ENCODE measurements at regions not wholly inside any gene's neighbourhood (a gene's known extent, or its start where the extent isn't known, plus 50 kb on each side); places are given as distances from the start of the nearest gene placed in this dataset.

DNA sequence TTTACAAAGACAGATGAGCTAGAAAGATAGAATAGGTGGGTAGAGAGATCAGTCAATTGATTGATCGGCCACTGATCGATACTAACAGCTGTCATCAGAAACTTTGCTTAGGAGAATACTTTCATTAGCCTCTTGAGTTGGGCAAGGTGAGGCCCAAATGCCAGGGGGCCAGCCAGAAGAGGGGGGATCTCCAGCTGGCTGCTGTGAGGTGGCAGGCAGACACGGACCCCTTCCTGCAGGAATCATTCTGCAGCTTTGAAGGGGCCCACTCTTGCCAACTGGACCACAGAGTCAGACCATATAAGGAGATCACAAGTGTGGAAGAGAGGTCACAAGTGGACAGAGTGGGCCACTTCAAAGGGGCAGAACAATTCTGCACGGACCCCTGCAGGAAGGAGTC, 62.9 kb upstream of the DOCK1 start:
- DNase-seq (ENCODE audit: low spot score) = no peak
- TF ChIP-seq, protein P1, sequence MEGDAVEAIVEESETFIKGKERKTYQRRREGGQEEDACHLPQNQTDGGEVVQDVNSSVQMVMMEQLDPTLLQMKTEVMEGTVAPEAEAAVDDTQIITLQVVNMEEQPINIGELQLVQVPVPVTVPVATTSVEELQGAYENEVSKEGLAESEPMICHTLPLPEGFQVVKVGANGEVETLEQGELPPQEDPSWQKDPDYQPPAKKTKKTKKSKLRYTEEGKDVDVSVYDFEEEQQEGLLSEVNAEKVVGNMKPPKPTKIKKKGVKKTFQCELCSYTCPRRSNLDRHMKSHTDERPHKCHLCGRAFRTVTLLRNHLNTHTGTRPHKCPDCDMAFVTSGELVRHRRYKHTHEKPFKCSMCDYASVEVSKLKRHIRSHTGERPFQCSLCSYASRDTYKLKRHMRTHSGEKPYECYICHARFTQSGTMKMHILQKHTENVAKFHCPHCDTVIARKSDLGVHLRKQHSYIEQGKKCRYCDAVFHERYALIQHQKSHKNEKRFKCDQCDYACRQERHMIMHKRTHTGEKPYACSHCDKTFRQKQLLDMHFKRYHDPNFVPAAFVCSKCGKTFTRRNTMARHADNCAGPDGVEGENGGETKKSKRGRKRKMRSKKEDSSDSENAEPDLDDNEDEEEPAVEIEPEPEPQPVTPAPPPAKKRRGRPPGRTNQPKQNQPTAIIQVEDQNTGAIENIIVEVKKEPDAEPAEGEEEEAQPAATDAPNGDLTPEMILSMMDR (IDR thresholded peaks at IDR 0.05; ENCODE audit: borderline replicate concordance, control extremely low read depth, extremely low read depth, insufficient read depth, missing control alignments) = no peak
- in situ Hi-C loops (cut with MboI; ENCODE audit: low sequenced_read_pairs, unreplicated experiment) = no loop called here

DNA sequence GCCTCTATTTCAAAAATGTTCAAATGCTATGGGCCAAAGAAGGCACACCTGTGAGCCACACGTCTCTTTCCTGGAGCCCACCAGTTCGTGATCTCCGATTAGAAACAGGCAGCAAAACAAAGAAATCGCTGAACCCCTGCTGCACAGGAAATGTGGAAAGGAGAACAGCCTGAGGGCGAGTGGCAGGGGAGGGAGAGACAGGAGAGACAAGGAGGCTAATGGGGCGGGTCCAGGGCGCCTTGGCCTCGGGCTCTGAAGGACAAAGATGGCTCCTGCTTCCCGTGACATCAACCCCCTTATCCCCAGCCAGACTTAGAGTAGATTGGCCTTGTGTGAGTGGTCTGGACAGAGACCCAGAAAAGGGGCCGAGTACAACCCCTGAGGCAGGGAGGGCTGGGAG, 62.4 kb upstream of the DOCK1 start:
- no peak for DNase-seq (ENCODE audit: low spot score)
- TF ChIP-seq, protein P1 (IDR thresholded peaks at IDR 0.05; ENCODE audit: borderline replicate concordance, control extremely low read depth, extremely low read depth, insufficient read depth, missing control alignments) = no peak
- in situ Hi-C loops (cut with MboI; ENCODE audit: low sequenced_read_pairs, unreplicated experiment) = no loop called here

DNA sequence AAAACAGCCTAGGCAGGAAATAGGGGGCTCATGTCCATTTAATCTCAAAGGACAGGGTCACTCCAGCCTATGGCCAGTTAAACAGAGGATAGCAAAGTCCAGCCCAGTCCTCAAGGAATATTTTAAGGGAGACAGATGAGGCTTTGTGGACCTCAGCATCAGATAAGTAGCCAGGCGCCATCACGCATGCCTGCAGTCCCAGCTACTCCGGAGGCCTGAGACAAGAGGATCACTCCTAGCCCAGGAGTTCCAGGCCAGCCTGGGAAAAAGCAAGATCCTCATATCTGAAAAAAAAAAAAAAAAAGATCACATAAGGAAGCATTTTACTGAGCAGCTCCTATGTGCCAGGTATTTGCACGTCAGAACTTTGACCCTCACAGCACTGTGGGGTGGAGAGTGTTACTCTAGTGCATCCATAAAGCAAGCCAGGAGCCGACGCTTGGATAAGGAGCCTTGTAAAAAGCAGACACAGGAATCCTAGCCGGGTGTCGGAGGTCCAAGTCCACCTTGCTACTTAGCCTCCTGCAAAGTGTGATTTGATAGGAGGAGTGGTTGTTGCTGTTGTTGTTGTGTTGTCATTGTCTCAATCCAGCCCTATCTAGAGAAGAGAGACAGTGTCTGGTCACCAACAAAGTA, 61.8 kb upstream of the DOCK1 start:
- in situ Hi-C loops (cut with MboI; ENCODE audit: low sequenced_read_pairs, unreplicated experiment) = no loop called here
- TF ChIP-seq, protein P1 (IDR thresholded peaks at IDR 0.05; ENCODE audit: borderline replicate concordance, control extremely low read depth, extremely low read depth, insufficient read depth, missing control alignments) = no peak

DNA sequence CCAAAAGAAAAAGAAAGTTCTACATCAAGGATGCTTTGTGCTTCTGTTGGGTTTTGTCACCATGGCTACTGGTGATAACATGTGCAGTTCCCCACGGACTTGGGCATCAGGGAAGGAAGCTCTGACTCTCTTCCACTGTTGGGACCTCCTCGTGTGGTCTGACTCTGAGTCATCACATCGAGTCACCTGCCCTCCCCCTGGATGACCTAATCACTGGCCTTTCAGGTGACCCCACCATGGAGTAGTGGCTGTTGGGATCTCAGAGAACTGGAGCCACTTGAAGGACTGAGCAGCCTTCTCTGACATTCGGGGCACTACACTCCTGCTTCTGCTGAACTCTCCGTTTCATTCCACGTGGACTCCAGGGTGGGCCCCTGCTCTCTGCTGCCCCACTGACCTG, 60.8 kb upstream of the DOCK1 start:
- in situ Hi-C loops (cut with MboI; ENCODE audit: low sequenced_read_pairs, unreplicated experiment) = no loop called here
- TF ChIP-seq, protein P1 (IDR thresholded peaks at IDR 0.05; ENCODE audit: borderline replicate concordance, control extremely low read depth, extremely low read depth, insufficient read depth, missing control alignments) = no peak
- DNase-seq (ENCODE audit: low spot score) = no peak

More for the DNA sequence above, 61.8 kb upstream of the DOCK1 start:
- DNase-seq (ENCODE audit: low spot score) = no peak

DNA sequence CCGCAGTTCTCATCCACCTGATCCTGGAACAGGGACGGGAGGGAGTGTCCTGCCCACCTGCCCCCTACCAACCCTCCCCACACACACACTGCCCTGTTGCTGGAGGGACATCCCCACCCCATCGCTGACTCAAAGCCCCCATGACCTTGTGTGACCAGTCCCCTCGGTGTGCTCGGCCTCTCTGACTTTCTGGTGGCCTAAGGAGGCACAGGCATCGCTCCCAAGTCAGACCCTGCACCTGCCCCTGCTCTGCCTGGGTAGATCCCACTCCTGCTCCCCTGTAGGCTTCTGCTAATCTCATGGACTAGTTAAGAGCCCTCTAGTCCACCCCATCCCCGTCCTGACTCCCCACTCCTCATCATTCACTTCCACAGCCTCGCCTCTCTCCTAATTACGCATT, 58.8 kb upstream of the DOCK1 start:
- TF ChIP-seq, protein P1 (IDR thresholded peaks at IDR 0.05; ENCODE audit: borderline replicate concordance, control extremely low read depth, extremely low read depth, insufficient read depth, missing control alignments) = no peak
- in situ Hi-C loops (cut with MboI; ENCODE audit: low sequenced_read_pairs, unreplicated experiment) = no loop called here
- DNase-seq (ENCODE audit: low spot score) = no peak

DNA sequence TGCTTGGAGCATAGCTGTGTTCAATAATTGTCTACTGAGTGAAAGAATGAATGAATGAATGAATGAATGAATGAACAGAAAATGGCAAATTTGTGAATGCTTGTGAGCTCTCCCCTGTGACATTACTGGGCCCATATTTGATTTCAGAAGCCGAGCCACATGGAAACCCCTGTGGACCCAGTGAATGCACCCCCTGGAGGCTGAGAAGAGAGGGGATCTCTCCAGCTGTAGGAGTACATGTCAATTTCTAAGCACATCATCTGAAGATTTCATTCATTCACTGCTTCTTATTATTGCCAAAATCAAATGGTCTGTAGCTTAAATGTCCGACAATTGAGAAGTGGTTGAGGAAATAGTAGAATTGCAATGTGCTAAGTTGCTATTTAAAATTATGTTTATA, 58.3 kb upstream of the DOCK1 start:
- in situ Hi-C loops (cut with MboI; ENCODE audit: low sequenced_read_pairs, unreplicated experiment) = no loop called here
- no peak for DNase-seq (ENCODE audit: low spot score)
- TF ChIP-seq, protein P1 (IDR thresholded peaks at IDR 0.05; ENCODE audit: borderline replicate concordance, control extremely low read depth, extremely low read depth, insufficient read depth, missing control alignments) = no peak

All from GM13976 (cell line).